HG02973 (cell line): ENCODE measurements at regions not wholly inside any gene's neighbourhood (a gene's known extent, or its start where the extent isn't known, plus 50 kb on each side); places are given as distances from the start of the nearest gene placed in this dataset.
"Not testable (repeated sequence)": the region's sequence is repeated elsewhere in the genome, so short reads cannot be mapped to it uniquely, and the experiment has no call there.

Source experiments
- ATAC-seq: cut with Tn5 transposase; IDR thresholded peaks from one replicate; pipeline ENCODE4 v1.9.1; 2021; ENCODE audit warnings: moderate library complexity; ENCODE audit not compliant: unreplicated experiment

GRCh38 chr7:136264304-136264703 is 287.1 kb upstream of the MTPN start:
- not testable (repeated sequence) for ATAC-seq

GRCh38 chr7:136263112-136263860 is 286.1 kb upstream of the MTPN start:
- not testable (repeated sequence) for ATAC-seq

- not testable (repeated sequence) for ATAC-seq
Measured at GRCh38 chr7:136260591-136260990, 283.4 kb upstream of the MTPN start.

- ATAC-seq, result no peak
Measured at GRCh38 chr7:136259074-136259473, 281.9 kb upstream of the MTPN start.

- no peak for ATAC-seq
Measured at GRCh38 chr7:136256491-136256890, 279.3 kb upstream of the MTPN start.

GRCh38 chr7:136254148-136254547 is 277.0 kb upstream of the MTPN start:
- ATAC-seq, result no peak

GRCh38 chr7:136251826-136252225 is 274.7 kb upstream of the MTPN start:
- ATAC-seq, result no peak

GRCh38 chr7:136247211-136247610 is 270.1 kb upstream of the MTPN start:
- no peak for ATAC-seq

GRCh38 chr7:136245327-136246004 is 268.3 kb upstream of the MTPN start:
- ATAC-seq, result no peak

GRCh38 chr7:136234040-136234439 is 256.9 kb upstream of the MTPN start:
- ATAC-seq, result no peak

- ATAC-seq, result no peak
Measured at GRCh38 chr7:136230210-136230609, 253.1 kb upstream of the MTPN start.

- ATAC-seq, result no peak
Measured at GRCh38 chr7:136229790-136230189, 252.6 kb upstream of the MTPN start.

- ATAC-seq, result no peak
Measured at GRCh38 chr7:136228171-136228570, 251.0 kb upstream of the MTPN start.

GRCh38 chr7:136214356-136214755 is 237.2 kb upstream of the MTPN start:
- ATAC-seq, result no peak

GRCh38 chr7:136213012-136213411 is 235.9 kb upstream of the MTPN start:
- ATAC-seq, result no peak

- ATAC-seq, result no peak
Measured at GRCh38 chr7:136210664-136211063, 233.5 kb upstream of the MTPN start.

- no peak for ATAC-seq
Measured at GRCh38 chr7:136210079-136210478, 232.9 kb upstream of the MTPN start.

- no peak for ATAC-seq
Measured at GRCh38 chr7:136205956-136206355, 228.8 kb upstream of the MTPN start.

- no peak for ATAC-seq
Measured at GRCh38 chr7:136198168-136198567, 221.0 kb upstream of the MTPN start.

- ATAC-seq, result no peak
Measured at GRCh38 chr7:136194878-136195277, 217.7 kb upstream of the MTPN start.

- ATAC-seq, result no peak
Measured at GRCh38 chr7:136193940-136194339, 216.8 kb upstream of the MTPN start.

- no peak for ATAC-seq
Measured at GRCh38 chr7:136189506-136189998, 212.4 kb upstream of the MTPN start.
